Thoracic aorta (tissue), 2 donors: ENCODE measurements at regions not wholly inside any gene's neighbourhood (a gene's known extent, or its start where the extent isn't known, plus 50 kb on each side); places are given as distances from the start of the nearest gene placed in this dataset.

Experiments
- ATAC-seq: fragments of 150-250 bp; one replicate; pipeline ENCODE4 v1.8.0; 2017; ENCODE audit warnings: low read depth; ENCODE audit not compliant: insufficient number of reproducible peaks, low FRiP score
- DNase-seq: peaks from one replicate; pipeline ENCODE4 v3.0.0-alpha.2; 2020; ENCODE audit warnings: low spot score
- H3K27ac ChIP-seq, 2 donors: fragments of 200-600 bp; sonication (generic); 1 replicate in 1 of 2; 2 replicates in 1 of 2; pipeline ENCODE4 v1.5.1; 2016; ENCODE audit warnings: mild to moderate bottlenecking in 2 of 2, moderate library complexity in 2 of 2
- H3K27me3 ChIP-seq: fragments of 200-600 bp; sonication (generic); replicated peaks from 2 replicates; pipeline ENCODE4 v1.6.0; 2016; ENCODE audit warnings: mild to moderate bottlenecking; ENCODE audit not compliant: insufficient read depth
- H3K36me3 ChIP-seq: fragments of 200-600 bp; sonication (generic); one replicate; pipeline ENCODE4 v1.5.1; 2016
- H3K4me1 ChIP-seq, 2 donors: fragments of 200-600 bp; sonication (generic); 1 replicate in 1 of 2; 2 replicates in 1 of 2; pipeline versions ENCODE4 v1.5.1 to v1.6.0; 2016; ENCODE audit warnings: low read depth in 2 of 2, mild to moderate bottlenecking in 1 of 2; ENCODE audit not compliant: control insufficient read depth in 1 of 2
- H3K4me3 ChIP-seq: fragments of 200-600 bp; sonication (generic); 2 replicates; pipeline ENCODE4 v1.5.1; 2016; ENCODE audit warnings: mild to moderate bottlenecking
- H3K9me3 ChIP-seq: fragments of 200-600 bp; sonication (generic); 2 replicates; pipeline ENCODE4 v1.5.1; 2016
- CTCF ChIP-seq: fragments of 200-600 bp; sonication (generic); IDR thresholded peaks from one replicate; pipeline ENCODE4 v1.5.1; 2019; ENCODE audit warnings: antibody characterized with exemption

GRCh38 chr14:86521031-86521730 is 991.2 kb downstream of the FLRT2 start:
- Histone ChIP-seq H3K9me3 (no peaks in the 10 kb centered on the region), H3K4me1 (no peaks in the 10 kb centered on the region), H3K4me3 (no peak overlapping the region), H3K27ac (no peak overlapping the region), H3K27me3 (no peaks in the 10 kb centered on the region), H3K36me3 (no peaks in the 10 kb centered on the region)
- ATAC-seq (no peak), DNase-seq (no peak)
- TF ChIP-seq CTCF = no peak

- Histone ChIP-seq H3K27ac (no peak overlapping the region), H3K36me3 (no peaks in the 10 kb centered on the region), H3K4me3 (no peak overlapping the region), H3K4me1 (no peaks in the 10 kb centered on the region), H3K27me3 (no peaks in the 10 kb centered on the region), H3K9me3 (no peaks in the 10 kb centered on the region)
- ATAC-seq (no peak), DNase-seq (no peak)
- TF ChIP-seq CTCF = no peak
These were observed 988.4 kb downstream of the FLRT2 start for GRCh38 chr14:86518298-86518697.

- H3K36me3 ChIP-seq = no peaks in the 10 kb centered on the region
- H3K27me3 ChIP-seq = no peaks in the 10 kb centered on the region
- H3K4me3 ChIP-seq = no peak overlapping the region
- no peak for DNase-seq
- no peaks in the 10 kb centered on the region for H3K4me1 ChIP-seq
- no peak for ATAC-seq
- no peak overlapping the region for H3K27ac ChIP-seq
- no peak for TF ChIP-seq CTCF
- H3K9me3 ChIP-seq = no peaks in the 10 kb centered on the region
These were observed 985.3 kb downstream of the FLRT2 start for GRCh38 chr14:86515195-86515594.

- Histone ChIP-seq H3K4me1 (no peaks in the 10 kb centered on the region), H3K27ac (no peak overlapping the region), H3K27me3 (no peaks in the 10 kb centered on the region), H3K4me3 (no peak overlapping the region), H3K36me3 (no peaks in the 10 kb centered on the region), H3K9me3 (no peaks in the 10 kb centered on the region)
- no peak for DNase-seq
- no peak for ATAC-seq
- no peak for TF ChIP-seq CTCF
These were observed 983.6 kb downstream of the FLRT2 start for GRCh38 chr14:86513564-86513963.

GRCh38 chr14:86513056-86513455 is 983.1 kb downstream of the FLRT2 start:
- no peak for TF ChIP-seq CTCF
- no peak overlapping the region for H3K27ac ChIP-seq
- H3K27me3 ChIP-seq = no peaks in the 10 kb centered on the region
- H3K4me3 ChIP-seq = no peak overlapping the region
- no peaks in the 10 kb centered on the region for H3K4me1 ChIP-seq
- H3K9me3 ChIP-seq = no peaks in the 10 kb centered on the region
- H3K36me3 ChIP-seq = no peaks in the 10 kb centered on the region
- DNase-seq (no peak), ATAC-seq (no peak)
